ENCODE measurements at regions not wholly inside any gene's neighbourhood (a gene's known extent, or its start where the extent isn't known, plus 50 kb on each side); places are given as distances from the start of the nearest gene placed in this dataset.
"Not testable (repeated sequence)": the region's sequence is repeated elsewhere in the genome, so short reads cannot be mapped to it uniquely, and the experiment has no call there.

DNA sequence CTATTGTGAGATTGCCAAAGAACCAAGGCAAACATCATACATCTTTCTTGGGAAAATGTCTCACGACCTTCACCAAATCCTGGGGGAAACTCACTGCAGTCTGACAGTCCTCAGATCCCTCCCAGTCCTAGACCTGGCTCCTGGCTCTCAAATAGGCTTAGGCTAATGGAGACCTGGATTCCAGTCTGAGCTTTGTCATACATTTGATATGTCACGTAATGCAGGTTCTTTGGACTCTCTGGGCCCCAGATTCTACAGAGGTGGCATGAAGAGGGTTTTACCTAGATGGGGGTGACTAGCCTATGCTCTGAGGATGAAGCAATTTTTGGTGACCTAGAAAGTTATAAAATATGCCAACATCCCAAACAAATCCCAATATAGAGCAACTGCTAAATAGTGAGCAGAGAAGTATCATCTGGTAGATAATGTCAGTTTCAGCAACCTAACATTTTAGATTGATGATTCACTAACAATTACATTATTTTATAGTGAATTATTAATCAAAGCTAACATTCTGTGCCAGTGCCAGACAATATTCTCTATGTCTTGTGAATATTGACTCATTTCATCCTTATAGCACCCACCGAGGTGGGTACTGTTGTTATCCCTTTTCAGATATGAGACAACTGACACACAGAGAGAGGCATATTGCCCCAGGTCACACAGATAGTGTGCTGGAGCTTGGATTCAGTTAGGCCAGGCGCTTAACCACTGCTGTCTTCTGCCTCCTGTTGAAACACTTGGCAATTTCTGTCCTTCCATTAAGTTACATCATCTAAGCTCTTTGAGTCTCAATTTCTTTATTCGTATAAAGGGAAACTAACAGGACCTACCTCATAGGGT is 195.4 kb upstream of the MAMLD1 start:
- no peak for DNase-seq

DNA sequence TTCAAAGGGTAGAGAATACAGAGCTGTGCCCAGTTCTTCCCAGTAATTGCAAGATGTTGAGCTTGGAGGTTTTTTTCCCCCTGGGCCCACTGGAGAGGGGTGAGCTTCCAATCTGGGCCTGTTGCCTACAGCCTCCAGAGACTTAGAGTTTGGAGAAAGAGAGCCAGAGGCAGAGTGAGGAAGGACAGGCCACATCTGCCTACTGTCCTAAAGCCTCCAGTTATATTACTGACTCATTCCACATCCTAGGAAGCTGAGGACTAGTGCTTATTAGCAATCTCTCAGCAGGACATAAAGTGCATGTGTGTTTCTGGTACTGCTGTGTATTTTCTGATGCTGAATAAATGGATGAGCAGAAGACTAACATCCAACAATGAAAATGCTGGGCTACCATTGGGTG is 181.0 kb upstream of the MAMLD1 start:
- no peak for DNase-seq

DNA sequence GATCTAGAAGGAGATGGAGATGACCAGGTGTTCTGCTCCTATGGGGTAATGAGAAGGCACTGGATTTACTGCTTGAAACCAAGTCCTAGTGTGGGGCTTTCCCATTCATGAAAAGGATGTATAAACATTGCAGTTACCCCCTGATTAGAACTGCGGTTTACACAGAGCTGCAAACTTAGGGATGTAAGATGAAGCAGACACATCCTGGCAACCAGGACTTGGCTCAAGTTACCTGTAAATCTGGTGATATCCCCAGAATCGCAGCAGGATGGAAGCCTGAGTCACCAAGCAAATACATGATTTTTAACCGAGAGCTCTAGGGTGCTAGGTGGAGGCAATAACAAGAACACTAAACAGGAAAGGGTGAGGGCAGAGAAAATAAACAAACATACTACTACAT is 178.6 kb upstream of the MAMLD1 start:
- no peak for DNase-seq

DNA sequence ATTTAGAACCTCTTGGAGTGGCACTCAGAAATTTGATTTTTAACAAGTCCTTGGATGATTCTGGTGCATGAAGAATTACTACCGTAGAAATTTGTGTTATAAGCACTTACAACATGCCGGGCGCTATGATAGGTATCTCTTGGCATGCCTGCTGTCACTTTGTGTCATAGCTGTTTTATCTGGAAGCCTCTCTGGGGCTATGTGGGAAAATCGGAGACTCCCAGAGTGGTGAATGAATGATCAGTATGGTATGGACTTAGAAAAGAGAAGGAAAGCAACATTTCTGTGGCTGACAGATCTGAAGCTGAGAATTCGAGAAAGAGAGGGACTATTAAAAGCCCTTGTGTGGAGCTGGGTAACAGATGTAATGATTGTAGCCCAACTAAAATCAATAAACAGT is 177.4 kb upstream of the MAMLD1 start:
- no peak for DNase-seq

DNA sequence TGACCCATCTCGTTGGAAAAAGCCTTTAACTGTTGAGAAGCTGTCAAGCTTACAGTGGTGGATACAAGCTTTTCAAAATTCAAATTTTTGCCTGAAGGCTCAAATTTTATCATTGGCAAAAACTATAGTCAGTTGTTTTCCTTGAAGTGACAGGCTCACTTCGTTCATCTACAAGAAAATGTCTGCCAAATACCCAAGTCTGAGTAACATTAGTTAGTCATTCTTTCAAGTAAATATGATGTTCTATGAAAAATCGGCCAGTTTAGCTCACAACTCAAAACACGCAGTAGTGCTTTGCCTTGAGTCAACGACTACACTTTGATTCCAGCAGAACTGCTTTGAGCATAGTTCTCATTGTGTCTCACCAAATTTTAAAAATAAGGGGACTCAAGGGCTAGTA is 170.3 kb upstream of the MAMLD1 start:
- no peak for DNase-seq

DNA sequence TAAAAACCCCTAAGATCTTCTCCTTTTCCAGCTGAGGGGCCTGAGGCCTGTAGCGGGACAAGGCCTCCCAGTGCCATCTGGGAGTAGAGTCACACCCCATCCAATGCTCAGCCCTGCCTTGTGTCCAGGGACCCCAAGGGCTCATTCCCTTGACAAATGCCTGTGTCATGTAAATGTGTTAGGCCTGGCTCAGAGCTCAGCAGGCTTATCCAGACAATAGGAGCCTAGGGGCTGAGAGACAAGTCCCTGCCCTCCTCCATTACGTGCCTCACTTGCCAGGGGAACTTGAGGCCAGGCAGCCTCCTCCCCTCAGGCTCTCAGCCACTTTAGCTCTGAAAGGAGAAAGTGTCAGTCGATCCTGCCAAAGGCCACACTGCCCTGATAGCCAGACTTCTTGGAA is 166.8 kb upstream of the MAMLD1 start:
- no peak for DNase-seq

DNA sequence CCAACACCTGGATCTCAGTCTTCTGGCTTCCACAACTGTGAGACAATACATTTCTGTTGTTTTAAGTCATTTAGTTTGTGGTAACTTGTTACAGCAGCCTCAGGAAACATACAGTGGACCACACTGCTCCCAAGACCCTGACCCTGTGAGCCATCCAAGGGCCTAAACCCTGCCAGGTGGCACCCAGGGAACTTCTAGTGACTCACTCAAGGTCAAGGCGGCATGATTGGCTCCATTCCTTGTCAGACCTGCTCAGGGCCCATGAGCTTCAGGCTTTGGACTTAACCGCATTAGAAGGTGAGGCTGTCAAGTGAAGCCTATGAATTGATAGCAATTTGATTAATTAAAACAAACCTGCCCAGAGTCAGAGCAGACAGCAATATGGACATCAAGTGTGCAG is 165.7 kb upstream of the MAMLD1 start:
- DNase-seq, result no peak

DNA sequence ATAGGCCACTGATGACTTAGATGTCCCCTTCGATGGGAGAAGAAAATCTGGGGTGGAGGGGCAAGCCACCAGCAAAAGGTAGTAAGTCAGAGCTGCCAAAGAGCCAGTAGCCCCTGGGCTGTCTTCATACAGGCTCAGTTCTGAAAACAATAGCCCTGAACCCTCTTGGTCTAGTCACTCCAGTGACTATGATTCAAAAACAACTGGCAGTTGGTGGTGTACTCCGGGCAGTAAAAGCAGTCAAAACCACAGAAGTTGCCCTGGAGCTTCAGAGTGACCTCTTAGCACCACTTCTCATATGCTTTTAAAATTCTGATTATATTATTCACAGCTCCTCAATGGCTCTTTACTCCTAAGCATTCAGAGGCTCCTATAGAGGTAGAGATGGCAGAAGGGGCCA is 164.3 kb upstream of the MAMLD1 start:
- DNase-seq, result no peak

DNA sequence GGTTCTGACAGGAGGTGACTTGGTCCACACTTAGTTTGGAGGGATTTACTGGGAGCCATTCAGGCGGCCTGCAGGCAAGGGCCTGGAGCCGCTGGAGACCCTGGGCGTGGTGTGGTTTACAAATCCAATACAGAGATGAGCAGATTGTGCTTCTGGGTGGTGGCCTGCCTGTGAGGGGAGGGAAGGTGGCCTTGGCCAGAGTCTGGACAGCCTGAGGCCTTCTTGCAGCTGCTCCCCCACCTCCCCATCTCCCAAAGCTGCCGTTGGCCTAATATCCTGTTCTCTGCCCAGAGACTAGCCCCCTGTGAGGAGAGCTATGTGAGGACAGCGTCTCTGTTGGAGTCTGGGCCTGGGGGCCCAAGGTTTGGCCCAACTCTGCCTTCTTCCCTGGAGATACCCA is 163.9 kb upstream of the MAMLD1 start:
- no peak for DNase-seq

DNA sequence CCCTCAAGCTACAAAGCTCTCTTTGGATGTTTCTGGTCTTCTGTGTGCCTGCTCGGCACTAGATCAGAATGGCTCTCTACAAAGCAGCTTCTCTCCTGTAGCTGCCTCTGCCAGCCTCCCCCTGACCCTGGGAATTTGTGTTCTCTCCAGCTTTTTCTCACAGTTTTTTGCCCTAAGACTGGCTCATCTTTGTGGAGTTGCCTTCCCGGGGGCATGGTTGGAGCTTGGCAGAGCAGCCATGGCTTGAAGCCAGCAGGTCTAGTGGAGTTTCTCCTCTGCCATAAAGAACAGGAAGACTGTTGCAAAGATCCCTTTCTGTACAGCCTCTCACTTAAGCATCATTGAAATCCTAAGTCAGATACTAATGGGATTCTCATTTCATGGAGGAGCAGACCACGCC is 163.3 kb upstream of the MAMLD1 start:
- DNase-seq, result no peak

DNA sequence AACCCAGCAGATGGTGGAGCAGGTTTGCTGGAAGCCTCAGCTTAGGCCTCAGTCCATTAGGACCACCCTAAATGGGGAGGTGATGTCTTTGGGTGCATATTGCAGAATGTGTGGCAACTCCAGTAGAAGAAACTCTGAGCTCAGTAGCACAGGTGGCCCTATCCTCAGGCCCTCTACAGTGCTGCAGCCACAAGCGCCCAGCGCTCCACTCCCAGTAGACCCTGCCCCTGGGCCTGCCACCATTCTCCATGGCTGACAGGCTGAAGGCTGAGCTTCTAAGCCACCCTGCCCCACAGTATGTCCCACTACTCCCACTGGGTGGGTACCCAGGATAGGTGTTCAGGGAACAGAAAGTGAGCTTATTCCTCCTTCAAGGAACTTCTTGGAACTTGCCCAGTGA is 162.8 kb upstream of the MAMLD1 start:
- no peak for DNase-seq

DNA sequence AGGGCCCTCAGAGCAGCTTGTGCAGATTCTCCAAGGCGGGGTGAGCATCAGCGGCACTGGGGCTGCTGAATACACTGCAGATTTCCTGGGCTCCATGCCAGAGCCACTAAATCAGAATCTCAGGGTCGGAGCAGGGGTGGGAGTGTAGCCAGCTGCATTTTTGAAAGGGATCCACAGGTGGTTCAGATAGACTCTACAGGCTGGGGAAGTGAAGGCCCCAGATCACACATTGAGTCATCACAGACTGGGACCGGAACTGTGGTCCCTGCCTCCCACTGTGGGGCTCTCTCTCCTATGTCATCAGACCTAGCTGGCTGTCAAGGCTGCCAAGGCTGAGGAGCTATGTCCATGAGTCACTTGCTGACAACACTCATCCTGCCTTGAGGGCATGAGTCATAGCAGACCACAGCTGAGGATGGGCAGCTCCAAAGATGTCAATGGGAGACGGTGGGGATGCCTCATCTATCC is 162.3 kb upstream of the MAMLD1 start:
- peak; percentile 0 for DNase-seq

DNA sequence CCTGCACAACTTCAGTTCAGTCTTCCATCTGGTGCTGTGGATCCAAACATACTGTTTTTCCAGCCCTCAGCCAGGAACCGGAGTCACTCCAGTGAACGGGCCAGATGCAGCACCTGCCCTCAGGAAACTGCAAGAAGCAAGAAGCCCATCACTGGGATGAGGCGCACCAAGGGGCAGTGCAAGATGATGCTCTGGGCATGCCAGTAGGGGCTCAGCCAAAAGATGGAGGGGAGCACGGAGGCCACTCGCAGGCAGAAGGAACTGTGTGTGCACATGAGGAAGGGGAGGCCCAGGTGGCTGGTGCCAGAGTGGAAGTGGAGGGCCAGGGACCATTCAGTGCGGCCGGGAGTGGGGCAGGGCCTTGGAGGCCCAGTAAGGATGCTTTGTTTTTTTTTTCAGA is 161.7 kb upstream of the MAMLD1 start:
- no peak for DNase-seq

DNA sequence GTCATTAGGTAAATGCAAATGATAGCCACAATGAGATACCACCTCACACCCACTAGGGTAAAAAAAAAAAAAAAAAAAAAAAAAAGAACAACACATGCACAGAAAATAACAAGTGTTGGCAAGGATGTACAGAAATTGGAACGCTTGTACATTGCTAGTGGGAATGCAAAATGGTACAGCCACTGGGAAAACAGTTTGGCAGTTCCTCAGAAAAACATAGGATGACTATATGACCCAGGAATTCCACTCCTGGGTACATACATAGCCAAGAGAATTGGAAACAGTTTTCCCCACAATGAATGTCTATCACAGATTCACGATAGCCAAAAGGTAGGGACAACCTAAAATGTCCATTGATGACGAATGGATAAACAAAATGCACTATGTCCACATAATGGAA is 161.3 kb upstream of the MAMLD1 start:
- no peak for DNase-seq

DNA sequence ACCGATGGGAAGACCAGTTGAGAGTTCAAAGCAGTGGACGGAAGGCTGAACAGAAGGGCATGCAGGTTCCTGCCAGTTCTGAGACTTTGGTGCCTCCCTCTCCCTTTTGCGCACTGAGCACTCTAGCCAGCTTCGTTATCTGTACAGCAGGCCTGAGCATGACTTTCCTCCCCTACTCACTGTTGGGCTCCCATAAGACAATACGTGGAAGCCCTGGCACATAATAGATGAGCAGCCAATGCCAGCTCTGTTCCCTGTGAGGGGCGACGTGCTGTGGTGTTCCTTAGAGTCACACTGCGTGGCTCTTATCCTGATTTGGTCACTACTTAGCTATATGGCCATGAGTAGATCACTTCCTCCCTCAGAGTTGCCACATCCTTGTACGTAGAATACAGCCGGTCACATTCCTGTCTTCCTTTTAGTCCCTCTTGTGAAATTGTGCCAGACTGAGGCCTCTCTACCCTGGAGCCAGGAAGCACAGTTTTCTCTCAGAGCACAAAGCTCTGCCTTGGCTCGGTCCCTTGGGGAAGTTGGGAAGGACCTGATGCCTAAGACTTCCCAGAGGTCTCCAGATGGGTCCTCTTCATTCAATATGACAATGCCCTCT is 160.4 kb upstream of the MAMLD1 start:
- DNase-seq, result no peak

DNA sequence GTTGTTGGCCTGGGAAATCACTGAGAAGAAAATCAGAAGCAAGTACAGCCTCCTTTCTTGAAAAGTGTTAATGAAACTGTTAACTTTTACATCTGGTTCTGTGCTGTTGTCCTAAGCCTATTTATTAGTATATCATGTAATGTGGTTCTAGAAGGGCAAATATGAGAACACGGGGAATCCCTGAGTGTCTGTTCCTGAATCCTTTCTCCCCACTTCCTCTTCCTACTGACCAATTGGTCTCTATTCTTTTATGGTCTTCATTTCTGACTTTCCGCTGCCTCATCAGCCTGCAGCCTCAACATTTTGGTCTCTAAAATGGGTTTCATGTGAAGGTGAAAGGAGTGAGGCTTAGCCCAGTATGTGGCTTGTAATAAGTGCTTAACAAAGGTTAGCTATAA is 159.9 kb upstream of the MAMLD1 start:
- no peak for DNase-seq

DNA sequence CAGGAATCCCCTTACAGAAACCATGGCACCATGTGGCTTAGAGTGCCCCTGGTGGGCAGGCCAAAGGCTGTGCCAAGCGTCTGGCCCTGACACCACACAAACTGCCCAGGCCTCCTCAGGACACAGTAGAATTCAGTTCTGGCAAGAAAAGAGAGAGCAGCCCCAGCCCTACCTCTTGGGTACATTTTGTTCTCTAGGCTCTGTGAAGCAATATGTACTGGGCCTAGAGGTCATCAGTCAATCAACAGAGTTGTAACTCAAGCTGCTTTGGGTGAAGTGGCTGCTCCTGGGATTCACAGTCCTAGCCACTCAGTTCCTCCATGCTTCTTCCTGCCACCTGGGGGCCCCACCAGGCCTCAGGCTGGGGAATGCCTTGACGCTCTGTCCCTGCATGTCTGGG is 158.1 kb upstream of the MAMLD1 start:
- no peak for DNase-seq

DNA sequence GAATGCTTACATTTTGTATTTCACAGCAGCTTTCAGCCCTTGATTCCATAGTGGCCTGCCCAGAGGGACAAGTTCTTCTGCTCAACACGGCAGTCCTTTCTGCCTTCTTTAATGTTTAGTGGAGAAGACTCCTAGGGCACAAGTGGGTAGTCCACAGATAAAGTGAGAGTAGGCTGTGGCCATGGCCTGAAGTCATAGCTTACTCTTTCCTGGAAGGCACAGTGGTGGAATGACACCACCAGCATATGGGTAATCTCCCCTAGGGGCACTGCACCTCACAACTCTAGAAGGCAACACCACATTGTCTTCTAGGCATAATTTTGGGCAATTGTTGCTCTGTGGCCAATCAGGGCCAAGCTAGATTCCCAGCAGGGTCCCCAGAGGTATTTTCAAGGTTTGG is 155.4 kb upstream of the MAMLD1 start:
- no peak for DNase-seq

DNA sequence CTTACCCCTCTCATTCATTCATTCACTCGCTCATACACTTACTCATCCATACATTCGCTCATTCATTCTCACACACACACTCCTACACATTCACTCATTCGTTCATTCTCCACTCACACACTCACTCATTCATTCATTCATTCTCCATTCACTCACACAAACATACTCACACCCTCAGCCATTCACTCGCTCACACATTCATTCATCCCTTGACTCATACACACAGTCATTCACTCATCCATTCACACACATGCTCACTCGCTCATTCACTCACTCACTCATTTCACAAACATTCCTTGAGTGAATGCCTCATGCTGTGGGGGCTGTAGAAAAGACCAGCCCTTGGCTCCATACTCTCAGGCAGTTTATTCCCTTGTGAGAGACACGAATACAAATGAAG is 151.1 kb upstream of the MAMLD1 start:
- DNase-seq, result no peak

DNA sequence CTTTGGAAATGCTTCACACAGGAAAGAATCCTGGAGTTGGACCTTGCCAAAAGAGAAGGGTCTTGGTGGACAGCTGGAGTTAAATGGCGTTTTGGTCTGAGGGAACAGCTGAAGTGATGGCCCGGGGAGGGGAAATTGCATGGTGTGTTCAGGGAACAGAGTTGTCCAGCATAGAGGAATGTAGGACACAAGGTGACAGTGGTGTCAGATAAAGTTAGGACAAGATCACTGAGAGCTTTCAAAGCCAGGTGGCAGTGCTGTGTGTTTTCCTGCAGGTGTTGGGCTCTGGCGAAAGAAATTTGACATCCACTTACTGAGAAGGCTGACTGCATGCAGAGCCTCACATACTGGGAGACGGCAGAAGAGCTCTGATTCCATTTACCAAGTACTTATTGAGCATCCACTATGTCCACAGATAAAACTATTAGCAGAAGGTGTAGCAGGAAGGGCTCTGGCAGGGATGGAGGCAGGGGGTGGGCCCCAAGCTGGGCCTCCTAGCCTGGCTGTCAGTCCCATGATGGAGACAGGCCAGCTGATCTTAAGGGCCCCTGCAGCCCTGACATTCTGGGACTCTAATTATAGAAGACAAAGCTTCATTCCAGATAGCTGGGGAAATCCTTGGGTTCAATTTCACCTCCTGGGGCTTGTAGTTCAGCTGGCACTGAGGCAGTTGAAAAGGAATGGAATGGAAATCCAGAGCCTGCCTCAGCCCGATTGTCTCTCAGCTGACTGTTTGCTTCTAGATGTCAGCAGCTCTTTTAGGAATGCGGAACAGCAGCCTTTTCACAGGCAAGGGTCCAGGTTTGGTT is 150.2 kb upstream of the MAMLD1 start:
- no peak for DNase-seq

DNA sequence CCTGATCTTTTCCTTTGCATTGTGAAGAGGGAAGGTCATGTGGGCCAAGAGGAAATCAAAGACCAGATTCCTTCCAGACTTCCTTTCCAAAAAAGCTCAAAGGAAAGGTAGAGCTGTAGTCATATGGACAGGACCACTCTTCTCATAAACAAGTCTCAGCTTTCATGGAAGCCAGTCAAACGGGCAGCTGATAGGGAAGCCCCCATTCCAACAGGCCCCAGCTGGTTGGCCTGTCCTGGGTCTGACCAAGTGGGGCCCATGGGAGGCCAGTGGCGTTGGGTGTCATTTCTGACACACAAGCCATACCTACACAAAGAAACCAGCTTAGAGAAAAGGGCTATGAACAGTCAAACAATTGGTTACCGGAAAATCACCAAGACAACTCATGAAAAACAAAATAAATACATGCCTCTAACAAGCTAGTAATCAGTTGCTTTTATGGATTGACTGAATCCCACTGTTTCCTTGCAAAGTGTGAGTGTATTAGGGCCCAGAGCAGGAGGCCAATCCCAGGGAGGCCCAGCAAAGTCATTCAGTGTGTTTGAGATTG is 149.6 kb upstream of the MAMLD1 start:
- DNase-seq, result no peak

DNA sequence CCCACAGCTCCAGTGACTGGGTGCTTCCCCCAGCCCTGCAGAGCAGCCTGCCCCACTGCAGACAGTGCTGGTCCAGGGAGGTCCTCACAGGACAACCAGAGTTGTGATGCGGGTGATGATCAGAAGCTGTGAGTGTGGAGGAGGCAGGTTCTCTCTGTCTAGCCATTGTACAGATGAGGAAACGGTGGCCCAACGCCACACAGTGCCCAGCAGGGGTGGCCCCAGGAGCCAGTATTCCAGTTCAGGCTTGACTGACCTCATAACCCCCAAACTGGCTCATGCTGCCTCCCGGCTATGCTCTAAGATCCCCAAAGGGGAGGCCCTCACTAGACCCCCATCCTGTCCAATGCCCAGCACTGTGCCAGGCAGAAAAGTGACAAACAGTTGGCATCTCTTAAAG is 147.1 kb upstream of the MAMLD1 start:
- DNase-seq, result not testable (repeated sequence)

DNA sequence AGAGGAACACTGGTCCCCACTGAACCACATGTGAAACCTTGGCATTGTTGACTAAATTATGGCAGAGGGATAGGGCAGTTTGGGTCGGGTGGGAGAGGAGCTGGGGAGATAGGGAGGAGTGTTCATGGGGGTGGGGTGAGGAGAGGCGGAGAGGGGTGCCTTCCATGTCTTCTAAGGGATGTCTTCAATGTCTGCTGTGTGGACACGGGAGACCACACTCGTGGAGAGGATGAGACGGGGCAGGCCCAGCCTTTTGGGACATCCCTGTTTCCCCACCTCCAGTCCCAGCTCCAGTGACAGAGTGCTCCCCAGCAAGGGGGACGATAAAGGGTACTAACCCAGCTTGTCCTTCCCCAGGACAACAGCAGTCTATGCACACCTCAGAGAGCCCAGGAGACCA is 146.4 kb upstream of the MAMLD1 start:
- no peak for DNase-seq

DNA sequence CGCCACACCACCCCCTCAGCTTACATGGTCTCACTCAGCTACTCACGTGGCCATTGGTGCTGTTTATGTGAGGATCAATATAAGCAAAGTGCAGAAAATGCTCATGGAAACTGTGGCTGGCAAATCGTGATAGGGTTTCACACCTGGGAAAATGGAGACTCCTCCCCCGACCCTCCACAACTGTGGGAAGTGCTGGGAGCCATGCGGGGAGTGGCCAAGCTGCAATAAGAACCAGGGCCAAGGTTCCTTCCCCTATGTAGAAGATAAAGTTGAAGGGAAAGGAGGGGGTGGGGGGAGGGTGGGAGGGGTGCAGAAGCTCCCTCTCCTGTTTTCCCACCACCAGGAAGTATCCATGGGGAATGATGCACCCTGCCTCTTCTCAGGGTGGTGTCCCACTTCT is 145.5 kb upstream of the MAMLD1 start:
- DNase-seq, result no peak

All from activated effector memory CD4-positive, alpha-beta T cell treated with Interleukin-2 at 50 U/mL for 16 hours (primary cell).